Nucleus accumbens (tissue), 56 donors: ENCODE measurements at regions not wholly inside any gene's neighbourhood (a gene's known extent, or its start where the extent isn't known, plus 50 kb on each side); places are given as distances from the start of the nearest gene placed in this dataset.

Source experiments
- DNase-seq, 56 donors: peaks; one replicate each; lab custom pipeline; 2025; lab: John Stamatoyannopoulos, UW

GRCh38 chr14:53896726-53897125, 59.9 kb downstream of the BMP4 start:
- DNase-seq, result no peak

- no peak for DNase-seq
Observed at GRCh38 chr14:53894456-53894855, 62.2 kb downstream of the BMP4 start.

- DNase-seq, result no peak
Observed at GRCh38 chr14:53893374-53893773, 63.3 kb downstream of the BMP4 start.

GRCh38 chr14:53890611-53891101, 66.0 kb downstream of the BMP4 start:
- no peak for DNase-seq

GRCh38 chr14:53888535-53889386, 67.9 kb downstream of the BMP4 start:
- no peak for DNase-seq

- DNase-seq, result no peak
Observed at GRCh38 chr14:53885136-53885640, 71.4 kb downstream of the BMP4 start.

- DNase-seq, result no peak
Observed at GRCh38 chr14:53884601-53885000, 72.0 kb downstream of the BMP4 start.

GRCh38 chr14:53883739-53884138, 72.9 kb downstream of the BMP4 start:
- no peak for DNase-seq

- DNase-seq, result no peak
Observed at GRCh38 chr14:53882684-53883083, 73.9 kb downstream of the BMP4 start.

GRCh38 chr14:53881921-53882320, 74.7 kb downstream of the BMP4 start:
- no peak for DNase-seq

GRCh38 chr14:53881161-53881871, 75.3 kb downstream of the BMP4 start:
- DNase-seq, result no peak

GRCh38 chr14:53880761-53881160, 75.9 kb downstream of the BMP4 start:
- DNase-seq, result no peak

- no peak for DNase-seq
Observed at GRCh38 chr14:53879747-53880146, 76.9 kb downstream of the BMP4 start.

- DNase-seq, result no peak
Observed at GRCh38 chr14:53879022-53879686, 77.5 kb downstream of the BMP4 start.

GRCh38 chr14:53875324-53875897, 81.2 kb downstream of the BMP4 start:
- DNase-seq, result no peak

GRCh38 chr14:53874704-53875103, 81.9 kb downstream of the BMP4 start:
- DNase-seq, result no peak

GRCh38 chr14:53872681-53873089, 83.9 kb downstream of the BMP4 start:
- DNase-seq, result no peak

GRCh38 chr14:53871951-53872350, 84.7 kb downstream of the BMP4 start:
- DNase-seq, result no peak

- DNase-seq, result no peak
Observed at GRCh38 chr14:53871011-53871410, 85.6 kb downstream of the BMP4 start.

- DNase-seq, result no peak
Observed at GRCh38 chr14:53865711-53866110, 90.9 kb downstream of the BMP4 start.

GRCh38 chr14:53861781-53862180, 94.8 kb downstream of the BMP4 start:
- DNase-seq, result no peak
